ENCODE measurements at regions not wholly inside any gene's neighbourhood (a gene's known extent, or its start where the extent isn't known, plus 50 kb on each side); places are given as distances from the start of the nearest gene placed in this dataset.

DNA sequence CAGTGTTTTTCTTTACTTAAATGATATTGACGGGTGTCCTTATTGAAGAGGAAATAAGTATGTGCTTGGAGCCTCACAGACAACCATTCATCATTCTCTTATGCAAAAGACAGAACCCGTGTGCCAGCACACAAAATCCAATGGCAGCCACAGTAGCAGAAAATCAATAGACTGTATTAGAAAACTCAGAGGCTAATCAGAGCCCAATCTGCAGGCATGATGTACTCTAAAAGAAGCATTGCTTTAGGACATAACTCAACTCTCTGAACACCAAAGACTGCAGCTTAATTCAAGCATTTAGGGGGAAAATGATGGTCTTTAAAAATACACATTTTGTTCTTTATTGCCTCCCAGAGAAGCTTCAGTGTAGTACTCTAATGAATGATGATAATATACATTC is 476.9 kb downstream of the PDHA2 start:
- TF ChIP-seq EP300 (IDR thresholded peaks at IDR 0.05) (no peak), CTCF (IDR thresholded peaks at IDR 0.05) (no peak), POLR2AphosphoS5 (IDR thresholded peaks at IDR 0.05) (no peak)

All from suprapubic skin (tissue), 4 donors.